Muscle layer of duodenum (tissue), 2 donors: ENCODE measurements at regions not wholly inside any gene's neighbourhood (a gene's known extent, or its start where the extent isn't known, plus 50 kb on each side); places are given as distances from the start of the nearest gene placed in this dataset.

Experiments
- H3K27ac ChIP-seq: one replicate; pipeline ENCODE4 v1.7.0; 2013; ENCODE audit warnings: mild to moderate bottlenecking, low read length
- H3K27me3 ChIP-seq: one replicate; pipeline ENCODE4 v1.7.0; 2013; ENCODE audit warnings: low read depth, mild to moderate bottlenecking, control low read depth, low read length
- H3K36me3 ChIP-seq, 2 donors: one replicate each; pipeline ENCODE4 v1.7.0; 2013; ENCODE audit warnings: low read length in 2 of 2, control low read depth in 1 of 2, mild to moderate bottlenecking in 1 of 2; ENCODE audit not compliant: insufficient read depth in 2 of 2, control insufficient read depth in 1 of 2
- H3K4me1 ChIP-seq, 2 donors: one replicate each; pipeline ENCODE4 v1.7.0; 2013; ENCODE audit warnings: low read length in 2 of 2, mild to moderate bottlenecking in 2 of 2, control low read depth in 1 of 2, moderate library complexity in 1 of 2; ENCODE audit not compliant: insufficient read depth in 2 of 2, control insufficient read depth in 1 of 2
- H3K4me3 ChIP-seq, 2 donors: one replicate each; pipeline ENCODE4 v1.7.0; 2013; ENCODE audit warnings: low read length in 2 of 2, low read depth in 1 of 2, mild to moderate bottlenecking in 1 of 2
- H3K9me3 ChIP-seq, 2 donors: one replicate each; pipeline ENCODE4 v1.7.0; 2013; ENCODE audit warnings: low read length in 2 of 2, control low read depth in 1 of 2, mild to moderate bottlenecking in 1 of 2; ENCODE audit not compliant: control insufficient read depth in 1 of 2
- donor health status: healthy.

- Histone ChIP-seq H3K27me3 (no peaks in the 10 kb centered on the region), H3K4me1 (no peaks in the 10 kb centered on the region), H3K36me3 (no peaks in the 10 kb centered on the region), H3K27ac (no peak overlapping the region), H3K9me3 (no peaks in the 10 kb centered on the region), H3K4me3 (no peak overlapping the region)
Measured at GRCh38 chr5:17763301-17763700, 129.0 kb downstream of the TAF11L14 start.

GRCh38 chr5:17766031-17766430, 131.8 kb downstream of the TAF11L14 start:
- Histone ChIP-seq H3K4me3 (no peak overlapping the region), H3K27ac (no peak overlapping the region), H3K4me1 (no peaks in the 10 kb centered on the region), H3K9me3 (no peaks in the 10 kb centered on the region), H3K27me3 (no peaks in the 10 kb centered on the region), H3K36me3 (no peaks in the 10 kb centered on the region)

GRCh38 chr5:17769277-17769676, 135.0 kb downstream of the TAF11L14 start:
- no peak overlapping the region for H3K4me3 ChIP-seq
- H3K27ac ChIP-seq = no peak overlapping the region
- no peaks in the 10 kb centered on the region for H3K27me3 ChIP-seq
- H3K4me1 ChIP-seq = no peaks in the 10 kb centered on the region
- no peaks in the 10 kb centered on the region for H3K36me3 ChIP-seq
- no peaks in the 10 kb centered on the region for H3K9me3 ChIP-seq

GRCh38 chr5:17772232-17772631, 138.0 kb downstream of the TAF11L14 start:
- Histone ChIP-seq H3K9me3 (no peaks in the 10 kb centered on the region), H3K4me1 (no peaks in the 10 kb centered on the region), H3K27ac (no peak overlapping the region), H3K27me3 (no peaks in the 10 kb centered on the region), H3K36me3 (no peaks in the 10 kb centered on the region), H3K4me3 (no peak overlapping the region)

GRCh38 chr5:17785774-17786173, 151.5 kb downstream of the TAF11L14 start:
- Histone ChIP-seq H3K27me3 (no peaks in the 10 kb centered on the region), H3K4me3 (no peak overlapping the region), H3K4me1 (no peaks in the 10 kb centered on the region), H3K36me3 (no peaks in the 10 kb centered on the region), H3K9me3 (no peaks in the 10 kb centered on the region), H3K27ac (no peak overlapping the region)

- Histone ChIP-seq H3K4me1 (no peaks in the 10 kb centered on the region), H3K36me3 (no peaks in the 10 kb centered on the region), H3K4me3 (no peak overlapping the region), H3K27ac (no peak overlapping the region), H3K27me3 (no peaks in the 10 kb centered on the region), H3K9me3 (no peaks in the 10 kb centered on the region)
Measured at GRCh38 chr5:17788351-17788750, 154.1 kb downstream of the TAF11L14 start.

GRCh38 chr5:17794201-17794600, 159.9 kb downstream of the TAF11L14 start:
- no peaks in the 10 kb centered on the region for H3K27me3 ChIP-seq
- no peak overlapping the region for H3K4me3 ChIP-seq
- no peaks in the 10 kb centered on the region for H3K4me1 ChIP-seq
- H3K9me3 ChIP-seq = no peaks in the 10 kb centered on the region
- no peaks in the 10 kb centered on the region for H3K36me3 ChIP-seq
- H3K27ac ChIP-seq = no peak overlapping the region

- Histone ChIP-seq H3K27ac (no peak overlapping the region), H3K36me3 (no peaks in the 10 kb centered on the region), H3K4me1 (no peaks in the 10 kb centered on the region), H3K9me3 (no peaks in the 10 kb centered on the region), H3K27me3 (no peaks in the 10 kb centered on the region), H3K4me3 (no peak overlapping the region)
Measured at GRCh38 chr5:17794815-17795214, 160.6 kb downstream of the TAF11L14 start.

GRCh38 chr5:17796142-17796541, 161.9 kb downstream of the TAF11L14 start:
- Histone ChIP-seq H3K4me3 (no peak overlapping the region), H3K27ac (no peak overlapping the region), H3K27me3 (no peaks in the 10 kb centered on the region), H3K9me3 (no peaks in the 10 kb centered on the region), H3K36me3 (no peaks in the 10 kb centered on the region), H3K4me1 (no peaks in the 10 kb centered on the region)

- no peaks in the 10 kb centered on the region for H3K9me3 ChIP-seq
- H3K27me3 ChIP-seq = no peaks in the 10 kb centered on the region
- H3K4me1 ChIP-seq = no peaks in the 10 kb centered on the region
- H3K36me3 ChIP-seq = no peaks in the 10 kb centered on the region
- H3K4me3 ChIP-seq = no peak overlapping the region
- no peak overlapping the region for H3K27ac ChIP-seq
Measured at GRCh38 chr5:17796757-17797396, 162.6 kb downstream of the TAF11L14 start.

GRCh38 chr5:17799521-17799920, 165.3 kb downstream of the TAF11L14 start:
- Histone ChIP-seq H3K4me3 (no peak overlapping the region), H3K27me3 (no peaks in the 10 kb centered on the region), H3K4me1 (no peaks in the 10 kb centered on the region), H3K9me3 (no peaks in the 10 kb centered on the region), H3K27ac (no peak overlapping the region), H3K36me3 (no peaks in the 10 kb centered on the region)

- no peak overlapping the region for H3K27ac ChIP-seq
- H3K27me3 ChIP-seq = no peaks in the 10 kb centered on the region
- H3K4me3 ChIP-seq = no peak overlapping the region
- H3K4me1 ChIP-seq = no peaks in the 10 kb centered on the region
- H3K9me3 ChIP-seq = no peaks in the 10 kb centered on the region
- H3K36me3 ChIP-seq = no peaks in the 10 kb centered on the region
Measured at GRCh38 chr5:17801595-17801994, 167.3 kb downstream of the TAF11L14 start.
